ENCODE measurements at regions not wholly inside any gene's neighbourhood (a gene's known extent, or its start where the extent isn't known, plus 50 kb on each side); places are given as distances from the start of the nearest gene placed in this dataset.
"Not testable (repeated sequence)": the region's sequence is repeated elsewhere in the genome, so short reads cannot be mapped to it uniquely, and the experiment has no call there.

GRCh38 chr1:120609015-120609573 is 114.7 kb upstream of the NBPF26 start:
- not testable (repeated sequence) for DNase-seq (ENCODE audit: extremely low read depth, low read depth, low spot score)

- DNase-seq (ENCODE audit: extremely low read depth, low read depth, low spot score): not testable (repeated sequence)
These were observed 113.9 kb upstream of the NBPF26 start for GRCh38 chr1:120609834-120610233.

DNA sequence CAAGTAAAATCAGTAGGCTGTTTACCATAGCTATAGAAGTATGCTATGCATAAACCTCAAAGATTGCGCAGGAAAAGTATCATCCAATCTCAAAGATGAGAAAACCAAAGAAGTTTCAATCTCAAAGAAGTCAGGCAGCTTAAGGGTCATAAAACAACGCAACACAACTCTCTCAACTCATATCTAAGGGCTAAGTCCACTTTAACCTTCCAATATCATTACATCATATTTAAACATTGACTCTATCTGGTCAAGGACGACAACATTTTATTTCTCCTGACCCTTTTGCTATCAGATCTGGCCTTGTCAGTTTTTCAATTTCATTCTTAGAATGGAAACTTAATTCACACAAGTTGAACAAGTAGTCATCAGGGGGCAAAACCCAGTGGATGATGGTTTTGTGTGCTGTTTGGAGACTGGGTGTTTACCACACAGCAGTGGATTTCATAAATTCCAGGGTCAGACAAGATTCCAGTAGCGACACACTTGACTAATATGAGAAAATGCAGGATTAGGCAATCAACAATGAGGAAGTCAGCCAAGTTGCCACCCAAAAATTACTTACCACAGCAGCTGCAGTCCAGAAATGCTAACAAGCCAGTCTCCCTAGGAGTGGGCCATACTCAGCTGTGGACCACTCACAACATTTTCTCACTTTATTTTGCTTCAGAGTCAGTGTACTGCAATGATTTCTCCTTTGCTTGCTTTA is 108.7 kb upstream of the NBPF26 start:
- not testable (repeated sequence) for DNase-seq (ENCODE audit: extremely low read depth, low read depth, low spot score)

DNA sequence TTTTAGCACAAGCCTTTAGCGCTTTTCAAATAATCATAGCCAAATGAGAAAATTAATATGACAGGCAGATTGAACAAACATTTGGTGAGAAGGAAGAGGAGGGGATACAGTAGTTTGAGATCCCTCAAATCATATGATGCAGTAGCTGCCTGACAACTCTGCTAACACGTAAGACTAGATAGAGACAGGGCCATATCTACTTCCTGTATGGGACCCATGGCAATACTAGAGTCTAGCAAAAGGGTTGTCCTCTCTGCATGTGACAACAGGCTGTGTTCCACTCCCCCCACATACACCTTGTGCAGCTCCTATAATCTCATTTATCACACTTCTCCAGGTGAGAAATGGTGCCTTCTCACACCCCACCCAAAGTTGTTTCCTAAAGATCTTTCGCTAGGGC is 106.3 kb upstream of the NBPF26 start:
- not testable (repeated sequence) for DNase-seq (ENCODE audit: extremely low read depth, low read depth, low spot score)

GRCh38 chr1:120619867-120620692 is 103.7 kb upstream of the NBPF26 start:
- DNase-seq (ENCODE audit: extremely low read depth, low read depth, low spot score): not testable (repeated sequence)

- DNase-seq (ENCODE audit: extremely low read depth, low read depth, low spot score): not testable (repeated sequence)
These were observed 103.1 kb upstream of the NBPF26 start for GRCh38 chr1:120620693-120620969.

DNA sequence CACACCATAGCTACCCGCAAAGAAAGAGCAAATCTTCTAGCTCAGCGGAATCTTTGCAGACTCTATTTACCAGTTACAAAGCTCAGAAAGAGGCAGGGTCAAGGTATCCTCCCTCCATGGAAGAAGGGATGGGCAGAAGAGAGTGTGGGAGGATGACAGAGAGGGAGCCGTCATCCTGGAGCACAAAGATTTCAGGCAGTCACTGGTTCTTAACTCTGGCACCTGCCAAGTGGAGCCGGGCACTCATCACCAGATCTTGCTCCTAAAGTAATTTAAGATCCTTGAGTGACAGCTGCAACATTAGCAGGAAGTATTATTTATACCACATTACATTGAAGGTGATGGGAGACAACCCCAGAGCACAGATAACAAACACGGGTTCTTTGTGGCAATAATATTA is 102.5 kb upstream of the NBPF26 start:
- DNase-seq (ENCODE audit: extremely low read depth, low read depth, low spot score): not testable (repeated sequence)

DNA sequence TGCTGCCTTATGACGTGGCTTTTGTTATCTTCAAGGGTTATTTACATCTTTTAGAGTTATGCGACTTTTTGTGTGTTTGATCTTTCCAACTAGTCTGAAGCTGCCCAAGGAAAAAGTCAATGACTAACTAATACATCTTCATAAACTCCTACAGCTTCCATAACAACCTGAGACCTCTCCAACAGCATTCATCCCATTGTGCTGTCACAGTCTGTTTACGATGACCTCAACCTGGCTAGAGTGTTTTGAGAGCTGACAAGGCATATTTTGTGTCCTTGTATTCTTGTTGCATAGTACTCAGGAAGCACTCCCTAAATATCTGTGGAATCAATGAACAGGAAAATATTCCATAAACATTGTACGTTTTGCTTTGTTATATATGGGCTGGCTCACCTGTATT is 100.2 kb upstream of the NBPF26 start:
- DNase-seq (ENCODE audit: extremely low read depth, low read depth, low spot score): not testable (repeated sequence)

GRCh38 chr1:120624565-120625064 is 99.1 kb upstream of the NBPF26 start:
- DNase-seq (ENCODE audit: extremely low read depth, low read depth, low spot score): not testable (repeated sequence)

GRCh38 chr1:120629832-120630455 is 93.8 kb upstream of the NBPF26 start:
- not testable (repeated sequence) for DNase-seq (ENCODE audit: extremely low read depth, low read depth, low spot score)

DNA sequence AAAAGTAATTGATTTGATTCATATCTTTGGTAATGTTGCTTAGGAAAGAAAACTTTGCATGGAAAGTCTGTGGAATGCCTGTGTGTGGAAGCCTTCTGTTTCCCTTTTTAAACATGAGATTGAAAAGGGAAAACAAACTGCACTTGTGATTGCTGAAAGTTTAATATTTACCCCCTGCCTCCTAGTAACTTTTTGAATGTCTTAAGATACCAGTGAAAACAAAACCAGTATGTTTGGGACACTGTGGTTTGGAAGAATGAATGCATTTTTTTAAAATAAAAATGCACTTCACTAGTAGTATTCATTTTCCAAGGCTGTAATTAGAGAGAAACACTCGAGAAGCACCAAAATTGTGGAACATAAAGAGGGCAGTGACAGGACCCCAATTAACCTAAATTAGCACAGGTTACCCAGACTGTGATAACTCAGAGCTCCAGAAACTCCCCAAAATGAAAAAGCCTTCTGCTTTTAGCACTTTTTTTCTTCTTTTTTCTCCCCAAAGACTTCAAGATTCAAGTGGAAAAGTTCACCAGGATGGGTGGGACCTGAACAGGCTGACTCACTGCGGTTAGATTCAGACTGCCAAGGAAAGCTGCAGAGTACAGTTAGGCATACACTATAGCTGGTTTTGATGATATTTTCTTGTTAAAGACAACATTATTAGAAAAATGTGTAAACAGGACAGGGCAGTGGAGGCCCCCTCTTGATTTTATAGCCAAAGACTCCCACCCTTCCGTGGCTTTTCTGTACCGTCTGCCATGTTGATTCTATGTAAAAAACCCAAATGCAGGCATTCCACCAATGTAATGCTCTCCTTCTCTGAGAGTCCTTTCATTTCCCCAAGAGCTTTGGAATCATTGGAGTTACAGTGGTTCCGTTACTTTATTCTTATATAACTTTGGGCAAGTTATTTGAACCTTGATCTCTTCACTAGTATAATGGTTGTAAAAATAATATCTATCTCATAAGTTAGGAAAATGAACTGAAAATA is 88.6 kb upstream of the NBPF26 start:
- not testable (repeated sequence) for DNase-seq (ENCODE audit: extremely low read depth, low read depth, low spot score)

DNA sequence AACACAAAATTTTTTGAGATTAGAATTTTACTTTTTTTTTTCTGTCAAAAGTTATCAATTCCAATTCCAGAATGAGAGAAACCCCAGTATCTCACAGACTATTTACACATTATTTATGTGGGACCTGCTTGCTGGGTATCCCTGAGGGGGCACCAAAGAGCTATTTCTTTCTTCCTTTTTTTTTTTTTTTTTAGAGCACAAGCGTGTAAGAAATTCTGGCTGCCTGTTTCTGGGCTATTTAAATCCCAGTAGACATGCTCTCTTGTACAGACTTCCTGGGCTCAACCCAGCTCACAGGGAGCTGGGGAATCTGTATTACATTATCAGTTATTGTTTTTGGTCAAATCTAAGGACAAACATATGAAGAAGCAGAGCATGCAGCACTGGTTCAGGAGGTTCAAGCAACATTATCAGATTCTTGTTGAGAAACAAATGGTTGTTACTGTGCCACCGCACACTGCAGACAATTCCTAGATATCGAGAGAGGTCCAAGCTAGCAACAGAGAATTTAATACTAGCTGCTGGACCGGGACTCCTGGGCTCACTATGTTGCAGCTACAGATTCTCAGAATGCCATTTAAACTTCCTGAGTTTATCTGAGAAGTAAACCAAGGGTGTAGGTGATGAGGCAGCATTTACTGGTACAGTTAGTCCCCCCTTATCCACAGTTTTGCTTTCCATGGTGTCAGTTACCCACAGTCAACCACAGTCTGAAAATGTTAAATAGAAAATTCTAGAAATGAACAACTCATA is 83.3 kb upstream of the NBPF26 start:
- DNase-seq (ENCODE audit: extremely low read depth, low read depth, low spot score): not testable (repeated sequence)

DNA sequence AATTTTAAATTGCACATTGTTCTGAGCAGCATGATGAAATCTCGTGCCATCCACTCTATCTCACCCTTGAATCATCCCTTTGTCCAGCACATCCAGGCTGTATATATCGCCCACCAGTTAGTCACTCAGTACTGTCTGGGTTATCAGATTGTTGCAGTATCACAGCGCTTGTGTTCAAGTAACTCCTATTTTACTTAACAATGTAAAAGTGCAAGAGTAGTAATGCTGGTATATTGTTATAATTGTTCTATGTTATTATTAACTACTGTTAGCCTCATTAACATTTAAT is 82.8 kb upstream of the NBPF26 start:
- not testable (repeated sequence) for DNase-seq (ENCODE audit: extremely low read depth, low read depth, low spot score)

- DNase-seq (ENCODE audit: extremely low read depth, low read depth, low spot score): not testable (repeated sequence)
These were observed 76.6 kb upstream of the NBPF26 start for GRCh38 chr1:120647182-120647581.

DNA sequence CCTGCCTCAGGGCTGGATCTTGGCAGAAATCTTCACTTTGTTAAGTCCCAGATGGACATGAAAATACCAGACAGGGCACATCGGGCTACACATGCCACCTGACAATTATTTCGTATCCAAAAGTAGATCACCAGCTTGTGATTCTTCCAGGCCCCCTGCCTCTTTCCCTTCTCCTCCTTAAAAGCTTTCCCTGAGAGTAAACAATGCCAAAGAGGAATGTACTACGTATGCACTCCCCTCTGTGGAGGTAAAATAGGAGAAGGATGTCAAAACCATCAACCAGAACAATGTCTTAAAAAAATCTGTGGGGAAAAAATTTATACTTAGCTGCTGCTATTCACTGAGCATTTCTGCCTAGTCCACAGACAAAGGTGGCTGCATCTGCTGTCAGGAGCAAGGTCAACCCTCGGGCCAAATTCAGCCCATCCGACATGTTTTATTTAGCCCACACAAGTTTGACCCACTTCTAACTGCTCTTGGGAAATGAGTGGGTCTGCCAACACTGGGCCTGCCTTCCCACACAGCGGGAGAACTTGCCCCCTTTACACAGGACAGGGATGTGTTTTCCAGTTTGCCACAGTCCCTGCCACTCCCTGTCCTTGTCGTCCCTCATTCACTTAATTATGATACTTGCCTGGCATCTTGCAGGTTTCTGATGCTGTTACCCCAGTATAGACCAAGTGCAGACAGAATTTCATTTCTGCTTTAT is 74.7 kb upstream of the NBPF26 start:
- not testable (repeated sequence) for DNase-seq (ENCODE audit: extremely low read depth, low read depth, low spot score)

DNA sequence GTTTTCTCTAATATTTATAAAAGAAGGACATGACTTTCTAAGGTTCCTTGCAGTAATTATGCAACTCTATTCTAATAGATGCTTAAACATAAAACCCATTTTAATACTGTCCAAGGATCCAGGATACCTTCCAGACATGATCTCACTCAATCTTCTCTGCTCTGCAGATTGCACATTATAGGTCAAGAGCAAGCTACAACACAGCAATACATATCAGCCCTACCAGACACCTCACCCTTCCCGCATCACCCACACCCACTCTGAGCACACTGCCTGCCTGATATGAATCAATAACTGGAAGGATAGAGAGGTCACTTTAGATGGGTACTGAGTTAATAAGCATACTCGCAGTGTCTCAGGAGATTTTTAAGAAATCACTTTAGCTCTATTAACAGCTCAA is 74.0 kb upstream of the NBPF26 start:
- not testable (repeated sequence) for DNase-seq (ENCODE audit: extremely low read depth, low read depth, low spot score)

DNA sequence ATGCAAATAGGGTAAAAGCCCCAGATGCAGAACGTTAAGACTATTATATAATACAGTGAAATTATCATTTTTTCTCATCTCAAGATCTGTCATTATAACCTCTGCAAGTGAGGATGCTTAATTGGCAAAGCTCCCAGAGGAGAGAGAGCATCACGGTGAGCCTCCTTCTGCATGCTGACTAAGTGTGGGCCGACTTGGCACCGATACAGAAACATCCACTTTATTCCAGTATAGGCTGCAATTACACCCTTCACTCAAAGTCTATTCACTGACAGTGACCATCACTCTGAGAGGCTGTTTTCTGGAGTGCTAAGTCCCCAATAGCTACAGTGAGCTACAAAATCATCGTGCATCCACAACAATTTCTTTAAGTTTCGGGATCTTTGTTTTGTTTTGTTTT is 69.6 kb upstream of the NBPF26 start:
- DNase-seq (ENCODE audit: extremely low read depth, low read depth, low spot score): not testable (repeated sequence)

DNA sequence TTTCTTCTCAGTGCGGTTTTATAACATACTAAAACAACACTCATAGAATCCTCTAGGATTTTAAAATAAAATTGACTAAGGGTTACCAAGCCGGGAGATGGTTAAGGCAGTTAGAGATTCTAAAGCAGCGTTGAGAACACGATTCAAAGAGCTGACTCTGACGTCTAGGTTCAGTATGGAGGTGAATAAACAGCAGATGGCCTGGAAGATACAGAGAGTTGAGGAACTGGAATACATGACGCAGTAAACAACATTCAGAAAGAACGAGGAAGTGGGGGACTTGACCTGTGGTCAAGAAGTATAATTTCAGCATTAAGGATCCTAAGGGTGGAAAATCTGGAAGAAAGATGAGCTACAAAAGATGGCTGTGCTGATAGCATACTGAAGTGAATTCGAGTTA is 68.4 kb upstream of the NBPF26 start:
- DNase-seq (ENCODE audit: extremely low read depth, low read depth, low spot score): not testable (repeated sequence)

DNA sequence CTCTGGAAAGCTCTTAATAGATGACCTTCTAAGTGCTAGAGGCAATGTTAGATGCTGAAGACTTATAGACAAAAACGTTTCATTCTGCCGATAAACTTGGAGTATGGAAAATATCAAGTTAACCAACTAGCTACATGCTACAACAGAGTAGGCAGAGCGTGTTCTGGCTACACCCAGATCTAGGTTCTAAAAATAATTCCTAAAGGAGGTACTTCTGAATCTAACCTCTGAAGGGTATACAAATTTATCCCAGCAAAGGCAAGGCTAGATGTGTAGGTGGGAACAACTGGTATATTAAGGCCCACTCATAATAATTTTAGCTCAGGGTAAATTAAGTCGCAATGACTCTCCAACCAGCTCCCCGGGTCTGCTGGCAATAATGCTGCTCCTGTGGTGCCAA is 67.6 kb upstream of the NBPF26 start:
- not testable (repeated sequence) for DNase-seq (ENCODE audit: extremely low read depth, low read depth, low spot score)

Data from glomerular endothelial cell (primary cell).